AG09309 (cell line): ENCODE measurements at regions not wholly inside any gene's neighbourhood (a gene's known extent, or its start where the extent isn't known, plus 50 kb on each side); places are given as distances from the start of the nearest gene placed in this dataset.

ENCODE experiments used
- DNase-seq: peaks from one replicate; pipeline ENCODE4 v3.0.0-alpha.2; 2010; ENCODE audit warnings: low read depth
- H3K4me3 ChIP-seq: 2 replicates; pipeline ENCODE4 v1.5.1; 2011; ENCODE audit warnings: mild to moderate bottlenecking, low read depth, low read length, moderate library complexity; ENCODE audit not compliant: control insufficient read depth
- CTCF ChIP-seq: IDR thresholded peaks from 2 replicates; pipeline ENCODE4 v1.5.1; 2011; ENCODE audit warnings: mild to moderate bottlenecking, low read depth, low read length, inconsistent platforms; ENCODE audit not compliant: insufficient read depth, control insufficient read depth; ENCODE audit errors: missing control alignments

DNA sequence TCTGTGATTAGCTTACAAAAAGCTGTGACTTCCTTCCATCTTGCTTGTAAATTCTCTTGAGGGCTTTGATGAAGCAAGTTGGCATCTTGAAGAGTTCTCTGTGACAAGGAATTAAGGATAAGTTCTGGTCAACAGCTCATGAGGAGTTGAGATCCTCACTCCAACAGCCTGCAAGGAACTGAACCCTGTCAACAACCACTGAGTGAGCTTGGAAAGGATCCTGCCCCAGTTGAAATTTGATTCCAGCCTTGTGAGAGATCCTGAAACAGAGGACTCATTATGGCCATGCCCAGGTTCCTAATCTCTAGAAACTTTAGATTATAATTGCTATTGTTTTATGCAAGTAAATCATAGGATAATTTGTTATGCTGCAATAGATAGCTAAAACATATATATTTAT, 133.7 kb downstream of the PTCHD4 start:
- H3K4me3 ChIP-seq = no peak overlapping the region
- DNase-seq = no peak
- no peak for TF ChIP-seq CTCF

GRCh38 chr6:47974106-47974505, 136.9 kb downstream of the PTCHD4 start:
- DNase-seq = no peak
- no peak for TF ChIP-seq CTCF

DNA sequence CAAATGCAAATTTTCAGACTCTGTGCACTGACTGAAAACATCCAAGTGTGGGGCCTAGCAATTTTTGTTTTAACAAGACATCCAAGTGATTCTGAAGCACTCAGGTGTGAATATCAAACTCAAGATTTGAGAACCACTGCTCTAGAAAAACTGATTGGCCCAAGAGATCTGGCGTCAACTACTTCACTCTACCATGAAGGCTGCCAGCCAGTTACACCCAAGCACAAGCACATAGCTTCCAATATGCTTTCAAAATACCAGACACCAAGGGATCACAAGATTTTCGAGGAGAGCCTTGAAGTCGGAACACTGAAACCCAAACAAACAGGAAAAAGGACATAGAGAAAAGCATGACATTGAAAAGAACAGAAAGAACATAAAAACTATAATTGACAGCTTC, 140.2 kb downstream of the PTCHD4 start:
- no peak overlapping the region for H3K4me3 ChIP-seq
- DNase-seq = no peak
- TF ChIP-seq CTCF = no peak

More at GRCh38 chr6:47974106-47974505, 136.9 kb downstream of the PTCHD4 start:
- no peak overlapping the region for H3K4me3 ChIP-seq

DNA sequence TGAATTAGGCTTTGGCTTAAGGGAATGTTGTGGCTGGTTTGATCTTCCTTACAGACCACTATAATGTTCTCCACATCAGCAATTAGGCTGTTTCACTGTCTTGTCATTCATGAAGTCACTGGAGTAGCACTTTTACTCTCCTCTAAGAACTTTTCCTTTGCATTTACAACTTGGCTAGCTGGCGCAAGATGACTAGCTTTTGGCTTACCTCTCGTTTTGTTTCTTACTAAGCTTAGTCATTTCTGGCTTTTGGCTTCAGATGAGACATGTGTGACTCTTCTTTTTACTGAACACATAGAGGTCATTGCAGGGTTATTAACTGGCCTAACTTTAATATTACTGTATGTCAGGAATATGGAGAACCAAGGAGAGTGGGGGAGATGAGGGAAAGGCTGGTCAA, 143.2 kb downstream of the PTCHD4 start:
- no peak overlapping the region for H3K4me3 ChIP-seq
- TF ChIP-seq CTCF = no peak
- no peak for DNase-seq

- no peak for DNase-seq
- no peak overlapping the region for H3K4me3 ChIP-seq
- TF ChIP-seq CTCF = no peak
These were observed 146.0 kb downstream of the PTCHD4 start for GRCh38 chr6:47964969-47965368.

GRCh38 chr6:47952640-47953039, 158.4 kb downstream of the PTCHD4 start:
- no peak overlapping the region for H3K4me3 ChIP-seq
- DNase-seq = no peak
- TF ChIP-seq CTCF = no peak

GRCh38 chr6:47944846-47945245, 163.0 kb downstream of the OPN5 start:
- TF ChIP-seq CTCF = no peak
- DNase-seq = no peak
- no peak overlapping the region for H3K4me3 ChIP-seq
